ENCODE measurements at regions not wholly inside any gene's neighbourhood (a gene's known extent, or its start where the extent isn't known, plus 50 kb on each side); places are given as distances from the start of the nearest gene placed in this dataset.

DNA sequence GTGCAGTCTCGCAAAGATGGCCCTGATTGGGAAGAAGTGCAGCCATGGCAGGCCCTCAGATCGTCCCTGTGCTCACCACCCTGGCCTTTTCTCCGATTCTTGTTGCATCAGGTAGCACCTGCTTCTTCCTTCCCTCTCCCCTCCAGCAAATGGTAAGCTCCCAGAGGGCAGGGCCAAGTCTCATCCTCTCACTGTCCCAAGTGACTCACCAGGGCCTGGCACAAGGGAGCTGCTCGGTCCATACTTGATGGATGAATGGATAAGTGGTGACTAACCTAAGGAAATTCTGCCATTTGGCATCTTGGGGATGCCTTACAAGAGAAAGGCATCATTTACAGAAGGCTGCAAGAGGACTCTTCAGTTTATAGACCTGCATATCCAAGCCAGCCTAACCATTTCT lies 84.9 kb downstream of the ZIC5 start:
- no peak overlapping the region for H3K4me2 ChIP-seq (ENCODE audit: low read length)
- H3K27me3 ChIP-seq (ENCODE audit: control insufficient read depth, insufficient read depth, low read length) = peaks cover 44% of the 10 kb centered on the region
- no peaks in the 10 kb centered on the region for H3K9me3 ChIP-seq (replicated peaks; ENCODE audit: low read length)
- no peaks in the 10 kb centered on the region for H3K36me3 ChIP-seq (ENCODE audit: insufficient read depth, low read length)
- no peaks in the 10 kb centered on the region for H3K4me1 ChIP-seq (ENCODE audit: control insufficient read depth, insufficient read depth, low read length)
- no peak overlapping the region for H3K4me3 ChIP-seq (ENCODE audit: low read length)
- H3K9ac ChIP-seq (ENCODE audit: low read depth, low read length) = no peak overlapping the region

DNA sequence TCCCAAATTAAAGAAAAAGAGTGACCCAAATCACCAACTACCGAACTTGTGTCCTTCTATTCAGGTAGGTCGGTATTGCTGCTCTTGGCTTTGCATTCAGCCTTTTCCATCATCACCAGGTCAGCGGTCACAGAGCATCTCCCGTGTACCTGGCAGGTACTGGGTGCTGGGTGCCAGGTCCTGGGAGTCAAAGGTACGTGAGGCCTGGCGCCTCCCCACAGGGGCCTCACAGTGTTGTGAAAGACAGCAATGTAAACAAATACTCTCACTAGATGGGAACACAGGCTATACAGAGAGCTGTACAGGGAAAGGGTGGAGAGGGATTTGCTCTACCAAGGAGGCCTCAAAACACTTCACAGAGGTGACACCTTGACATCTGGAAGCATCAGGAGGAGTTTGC lies 86.7 kb downstream of the ZIC5 start:
- Histone ChIP-seq H3K27me3 (ENCODE audit: control insufficient read depth, insufficient read depth, low read length) (peaks cover 41% of the 10 kb centered on the region), H3K36me3 (ENCODE audit: insufficient read depth, low read length) (no peaks in the 10 kb centered on the region), H3K4me3 (ENCODE audit: low read length) (no peak overlapping the region), H3K9me3 (replicated peaks; ENCODE audit: low read length) (no peaks in the 10 kb centered on the region), H3K9ac (ENCODE audit: low read depth, low read length) (no peak overlapping the region), H3K4me2 (ENCODE audit: low read length) (no peak overlapping the region), H3K4me1 (ENCODE audit: control insufficient read depth, insufficient read depth, low read length) (no peaks in the 10 kb centered on the region)

DNA sequence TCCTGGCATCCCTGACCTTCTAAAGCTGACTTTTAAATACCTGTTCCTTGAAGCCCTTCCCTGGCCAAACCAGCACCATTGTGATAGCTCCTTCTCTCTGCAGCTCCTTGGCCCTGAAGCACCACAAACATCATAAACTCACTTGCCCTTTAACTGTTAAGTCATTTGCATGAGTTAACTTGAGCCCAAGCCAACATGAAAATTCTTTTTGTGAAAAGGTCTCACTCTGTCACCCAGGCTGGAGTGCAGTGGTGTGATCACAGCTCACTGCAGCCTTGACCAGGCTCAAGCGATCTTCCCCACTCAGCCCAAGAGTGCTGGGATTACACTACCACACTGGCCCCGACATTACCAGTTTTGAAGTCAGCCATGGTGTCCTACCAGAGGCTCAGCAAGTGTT lies 87.8 kb downstream of the ZIC5 start:
- H3K36me3 ChIP-seq (ENCODE audit: insufficient read depth, low read length) = no peaks in the 10 kb centered on the region
- no peak overlapping the region for H3K9ac ChIP-seq (ENCODE audit: low read depth, low read length)
- no peaks in the 10 kb centered on the region for H3K9me3 ChIP-seq (replicated peaks; ENCODE audit: low read length)
- H3K4me2 ChIP-seq (ENCODE audit: low read length) = no peak overlapping the region
- H3K27me3 ChIP-seq (ENCODE audit: control insufficient read depth, insufficient read depth, low read length) = peaks cover 36% of the 10 kb centered on the region
- H3K4me1 ChIP-seq (ENCODE audit: control insufficient read depth, insufficient read depth, low read length) = no peaks in the 10 kb centered on the region
- H3K4me3 ChIP-seq (ENCODE audit: low read length) = no peak overlapping the region

DNA sequence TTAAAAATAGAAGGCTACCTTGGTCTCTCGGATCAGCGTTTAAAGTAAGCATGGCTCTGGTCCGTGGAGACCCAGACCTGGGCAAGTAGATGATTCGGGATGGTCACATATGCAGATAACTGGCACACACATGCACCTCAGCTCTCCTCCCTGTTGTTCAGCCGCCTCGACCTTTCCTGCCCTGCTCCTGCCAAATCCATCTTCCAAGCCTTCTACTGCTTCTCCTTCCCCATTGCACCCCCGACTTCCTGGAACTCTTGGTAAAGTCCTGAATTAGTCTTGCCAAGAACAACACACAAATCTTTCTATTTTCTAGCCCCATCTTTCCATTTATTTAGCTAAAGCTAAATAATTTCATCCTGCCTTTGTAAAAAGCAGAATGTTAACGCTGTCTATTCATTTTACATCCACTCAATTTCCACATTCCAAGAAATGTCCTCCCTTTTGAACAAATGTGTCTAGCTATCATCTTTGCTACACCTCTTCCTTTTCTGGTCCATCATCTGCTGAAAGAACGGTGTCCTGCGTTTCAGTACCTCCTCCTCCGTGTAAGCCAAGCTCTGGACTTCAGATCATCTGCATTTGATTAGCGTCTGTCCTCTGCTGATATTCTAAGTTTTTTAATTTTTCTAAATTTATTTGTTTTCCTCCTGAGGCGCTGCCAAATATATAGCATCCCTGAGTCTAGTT lies 92.5 kb downstream of the ZIC5 start:
- Histone ChIP-seq H3K4me3 (ENCODE audit: low read length) (no peak overlapping the region), H3K9ac (ENCODE audit: low read depth, low read length) (no peak overlapping the region), H3K36me3 (ENCODE audit: insufficient read depth, low read length) (no peaks in the 10 kb centered on the region), H3K27me3 (ENCODE audit: control insufficient read depth, insufficient read depth, low read length) (peaks cover 18% of the 10 kb centered on the region), H3K9me3 (replicated peaks; ENCODE audit: low read length) (no peaks in the 10 kb centered on the region), H3K4me1 (ENCODE audit: control insufficient read depth, insufficient read depth, low read length) (no peaks in the 10 kb centered on the region), H3K4me2 (ENCODE audit: low read length) (no peak overlapping the region)

DNA sequence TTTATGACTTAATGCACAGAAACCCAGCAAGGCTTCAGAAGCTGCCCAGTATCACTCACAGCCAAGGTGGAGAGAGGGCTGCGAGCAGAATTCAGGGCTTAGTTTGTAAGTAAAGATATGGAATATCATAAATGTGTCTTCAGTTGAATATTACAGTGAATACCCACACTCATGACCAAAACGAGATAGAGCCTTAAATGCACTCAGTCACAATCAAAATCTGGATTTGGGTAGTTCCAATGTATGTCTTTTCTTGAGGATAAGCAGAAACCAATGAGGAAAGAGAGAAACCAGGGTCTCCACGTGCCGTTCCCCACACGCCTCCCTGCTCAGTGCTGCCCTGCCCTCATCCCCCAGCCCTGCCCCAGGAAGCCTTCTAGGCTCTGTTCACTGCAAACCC lies 94.9 kb downstream of the ZIC5 start:
- Histone ChIP-seq H3K36me3 (ENCODE audit: insufficient read depth, low read length) (no peaks in the 10 kb centered on the region), H3K4me1 (ENCODE audit: control insufficient read depth, insufficient read depth, low read length) (no peaks in the 10 kb centered on the region), H3K9ac (ENCODE audit: low read depth, low read length) (no peak overlapping the region), H3K9me3 (replicated peaks; ENCODE audit: low read length) (no peaks in the 10 kb centered on the region), H3K27me3 (ENCODE audit: control insufficient read depth, insufficient read depth, low read length) (peaks cover 12% of the 10 kb centered on the region), H3K4me3 (ENCODE audit: low read length) (no peak overlapping the region), H3K4me2 (ENCODE audit: low read length) (no peak overlapping the region)

DNA sequence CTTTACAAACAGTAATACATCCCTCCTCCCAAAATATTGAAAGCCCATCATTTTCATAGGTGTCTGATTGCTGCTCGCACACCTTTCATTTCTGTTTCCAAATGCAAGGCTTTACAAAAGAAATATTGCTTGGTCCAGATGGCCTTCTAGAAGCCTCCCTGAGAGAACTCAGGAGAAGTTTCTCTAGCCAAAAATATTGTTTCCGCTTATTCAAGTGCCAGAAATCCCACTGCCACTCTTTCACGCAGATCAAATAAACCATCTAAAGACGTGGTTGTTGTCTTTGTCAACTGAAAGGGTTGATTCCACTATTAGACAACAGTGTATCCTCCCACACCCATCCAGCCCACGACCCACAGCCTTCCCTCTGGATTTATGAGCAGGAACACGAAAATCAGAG lies 96.2 kb downstream of the ZIC5 start:
- Histone ChIP-seq H3K4me3 (ENCODE audit: low read length) (no peak overlapping the region), H3K9me3 (replicated peaks; ENCODE audit: low read length) (no peaks in the 10 kb centered on the region), H3K4me1 (ENCODE audit: control insufficient read depth, insufficient read depth, low read length) (no peaks in the 10 kb centered on the region), H3K9ac (ENCODE audit: low read depth, low read length) (no peak overlapping the region), H3K27me3 (ENCODE audit: control insufficient read depth, insufficient read depth, low read length) (peaks cover 8% of the 10 kb centered on the region), H3K4me2 (ENCODE audit: low read length) (no peak overlapping the region), H3K36me3 (ENCODE audit: insufficient read depth, low read length) (no peaks in the 10 kb centered on the region)

DNA sequence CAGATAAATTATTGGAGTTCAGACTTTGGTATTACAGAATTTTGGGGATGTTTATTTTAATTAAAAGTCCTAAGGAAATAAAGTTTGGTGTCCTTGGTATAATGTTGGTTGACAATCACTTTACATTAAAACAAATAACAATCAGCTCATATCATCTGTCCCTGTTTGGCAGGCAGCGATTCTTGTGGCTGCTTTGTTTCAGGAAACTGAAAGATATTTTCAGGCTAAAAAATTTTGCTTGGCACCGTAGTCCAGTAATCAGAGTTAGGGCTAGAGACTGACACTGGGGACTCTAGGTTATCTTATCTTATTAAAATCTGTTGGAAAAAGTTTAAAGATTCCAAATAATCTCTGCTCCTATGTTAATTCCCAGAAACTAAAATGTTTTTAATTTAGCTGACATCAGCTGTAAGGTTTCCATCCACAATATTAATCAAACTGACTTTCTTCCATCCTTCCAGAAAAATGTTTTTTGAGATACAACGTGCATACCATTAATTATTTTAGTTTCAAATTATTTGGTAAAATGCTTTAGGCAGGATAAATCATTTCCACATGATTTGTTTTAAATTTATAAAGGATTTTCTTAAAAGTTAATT lies 97.6 kb downstream of the ZIC5 start:
- Histone ChIP-seq H3K4me3 (ENCODE audit: low read length) (no peak overlapping the region), H3K9me3 (replicated peaks; ENCODE audit: low read length) (no peaks in the 10 kb centered on the region), H3K4me2 (ENCODE audit: low read length) (no peak overlapping the region), H3K36me3 (ENCODE audit: insufficient read depth, low read length) (no peaks in the 10 kb centered on the region), H3K4me1 (ENCODE audit: control insufficient read depth, insufficient read depth, low read length) (no peaks in the 10 kb centered on the region), H3K27me3 (ENCODE audit: control insufficient read depth, insufficient read depth, low read length) (peaks cover 6% of the 10 kb centered on the region), H3K9ac (ENCODE audit: low read depth, low read length) (no peak overlapping the region)

DNA sequence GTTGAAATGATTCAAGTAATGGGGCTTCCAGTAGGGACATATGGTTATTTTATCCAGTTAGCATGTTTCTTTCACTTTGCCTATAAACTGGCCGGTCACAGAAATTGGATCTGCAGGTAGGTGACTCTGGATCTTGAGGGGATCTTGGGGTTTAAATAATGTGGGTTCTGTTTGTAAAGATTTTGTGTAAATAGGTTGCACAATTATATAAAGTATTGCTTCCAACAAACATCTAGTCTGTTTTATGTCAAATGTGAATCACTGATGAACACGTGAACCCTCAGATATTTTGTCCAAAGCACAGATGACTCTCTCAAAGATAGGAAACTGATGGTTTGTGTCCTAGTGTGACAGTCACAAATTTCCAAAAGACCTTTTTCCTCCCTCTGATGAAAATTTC lies 98.4 kb downstream of the ZIC5 start:
- H3K9me3 ChIP-seq (replicated peaks; ENCODE audit: low read length) = no peaks in the 10 kb centered on the region
- H3K4me1 ChIP-seq (ENCODE audit: control insufficient read depth, insufficient read depth, low read length) = no peaks in the 10 kb centered on the region
- H3K36me3 ChIP-seq (ENCODE audit: insufficient read depth, low read length) = no peaks in the 10 kb centered on the region
- peaks cover 4% of the 10 kb centered on the region for H3K27me3 ChIP-seq (ENCODE audit: control insufficient read depth, insufficient read depth, low read length)
- H3K4me3 ChIP-seq (ENCODE audit: low read length) = no peak overlapping the region
- no peak overlapping the region for H3K4me2 ChIP-seq (ENCODE audit: low read length)
- no peak overlapping the region for H3K9ac ChIP-seq (ENCODE audit: low read depth, low read length)

DNA sequence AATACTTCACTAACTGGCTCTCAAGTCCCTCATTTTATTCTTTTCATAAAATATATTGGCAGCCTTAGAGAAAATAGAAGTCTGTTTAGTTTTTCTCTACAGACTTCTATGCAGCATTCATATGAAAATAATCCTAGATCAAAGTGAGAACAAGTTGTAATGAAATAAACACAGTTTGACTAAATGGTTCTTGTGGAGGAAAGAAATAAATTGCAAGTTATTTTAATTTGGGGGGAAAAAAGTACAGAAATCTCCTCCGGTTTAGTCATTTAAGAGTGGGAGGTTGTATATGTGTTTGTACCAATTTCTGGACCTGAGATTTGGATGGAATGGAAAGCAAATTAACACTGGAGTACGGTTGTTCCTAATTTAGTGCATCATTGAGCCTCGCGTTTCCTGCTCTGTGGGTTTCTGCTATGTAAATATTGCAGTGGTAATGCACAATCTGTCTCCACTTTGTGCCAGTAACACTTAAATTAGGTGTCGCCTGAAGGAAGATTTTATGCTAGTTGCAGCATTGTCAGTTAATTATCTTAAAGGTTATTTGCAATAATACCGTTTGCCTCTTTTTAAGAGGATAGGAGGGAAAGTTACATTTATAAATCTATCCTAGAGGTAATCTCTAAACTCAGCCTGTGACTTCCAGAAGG lies 100.2 kb downstream of the ZIC5 start:
- H3K27me3 ChIP-seq (ENCODE audit: control insufficient read depth, insufficient read depth, low read length) = peaks cover 7% of the 10 kb centered on the region
- no peak overlapping the region for H3K4me2 ChIP-seq (ENCODE audit: low read length)
- no peaks in the 10 kb centered on the region for H3K36me3 ChIP-seq (ENCODE audit: insufficient read depth, low read length)
- no peaks in the 10 kb centered on the region for H3K4me1 ChIP-seq (ENCODE audit: control insufficient read depth, insufficient read depth, low read length)
- H3K4me3 ChIP-seq (ENCODE audit: low read length) = no peak overlapping the region
- no peaks in the 10 kb centered on the region for H3K9me3 ChIP-seq (replicated peaks; ENCODE audit: low read length)
- no peak overlapping the region for H3K9ac ChIP-seq (ENCODE audit: low read depth, low read length)

DNA sequence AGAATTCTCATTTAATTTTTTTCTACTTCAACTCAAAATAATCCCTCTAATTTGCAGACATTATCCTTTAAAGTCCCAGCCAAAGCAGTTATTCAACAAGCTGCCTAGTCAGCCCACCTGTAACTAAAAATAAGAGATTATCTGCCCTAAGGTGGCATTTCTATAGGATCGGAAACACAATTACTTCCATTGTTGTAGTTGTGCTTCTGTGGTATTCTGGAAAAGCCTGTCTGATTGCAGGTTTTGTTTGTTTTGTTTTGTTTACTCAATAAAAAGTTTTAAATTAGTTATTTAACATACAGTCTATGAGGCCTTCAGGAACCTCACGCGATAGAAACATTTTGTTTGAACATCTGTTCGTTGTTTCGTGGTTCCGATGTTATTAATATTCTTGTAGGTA lies 101.0 kb downstream of the ZIC5 start:
- peaks cover 7% of the 10 kb centered on the region for H3K27me3 ChIP-seq (ENCODE audit: control insufficient read depth, insufficient read depth, low read length)
- no peaks in the 10 kb centered on the region for H3K9me3 ChIP-seq (replicated peaks; ENCODE audit: low read length)
- H3K9ac ChIP-seq (ENCODE audit: low read depth, low read length) = no peak overlapping the region
- H3K4me3 ChIP-seq (ENCODE audit: low read length) = no peak overlapping the region
- H3K36me3 ChIP-seq (ENCODE audit: insufficient read depth, low read length) = no peaks in the 10 kb centered on the region
- H3K4me2 ChIP-seq (ENCODE audit: low read length) = no peak overlapping the region
- no peaks in the 10 kb centered on the region for H3K4me1 ChIP-seq (ENCODE audit: control insufficient read depth, insufficient read depth, low read length)

DNA sequence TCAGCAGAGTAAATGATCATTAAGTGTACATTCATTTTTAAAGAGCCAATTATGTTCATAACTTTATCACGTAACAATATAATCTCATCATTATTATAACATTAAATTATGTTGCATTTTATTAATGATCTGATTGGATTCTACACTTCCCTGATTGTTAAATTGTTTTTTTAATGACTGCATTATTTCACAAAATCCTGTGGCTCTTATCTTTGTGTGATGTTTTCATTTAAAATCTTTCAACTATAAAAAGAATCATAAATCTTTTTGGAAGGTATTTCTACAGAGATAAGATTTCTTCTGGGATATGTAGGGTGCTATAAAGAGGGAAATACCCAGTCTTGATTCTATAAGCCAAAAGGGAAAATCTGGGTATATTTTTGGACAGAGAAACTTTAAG lies 101.7 kb downstream of the ZIC5 start:
- Histone ChIP-seq H3K36me3 (ENCODE audit: insufficient read depth, low read length) (no peaks in the 10 kb centered on the region), H3K4me3 (ENCODE audit: low read length) (no peak overlapping the region), H3K9me3 (replicated peaks; ENCODE audit: low read length) (no peaks in the 10 kb centered on the region)

DNA sequence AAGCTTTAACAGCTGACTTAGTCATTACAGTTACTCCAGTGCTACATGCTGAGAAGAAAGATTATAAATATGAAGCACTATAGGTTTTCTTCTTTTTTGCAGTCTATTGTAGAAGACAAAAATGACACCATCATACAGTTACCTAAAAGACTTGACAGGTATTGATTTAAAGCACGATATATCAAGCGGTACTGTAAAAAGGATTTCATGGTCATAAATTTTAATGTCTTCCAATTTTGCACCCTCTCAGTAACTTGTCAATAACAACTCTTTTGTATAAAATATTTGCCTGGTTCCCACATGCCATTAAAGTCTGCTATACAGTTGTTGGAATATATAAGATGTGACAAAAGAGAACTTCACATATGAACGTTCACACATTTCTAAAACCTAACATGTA lies 102.8 kb downstream of the ZIC5 start:
- Histone ChIP-seq H3K9ac (ENCODE audit: low read depth, low read length) (no peak overlapping the region), H3K9me3 (replicated peaks; ENCODE audit: low read length) (no peaks in the 10 kb centered on the region), H3K4me1 (ENCODE audit: control insufficient read depth, insufficient read depth, low read length) (no peaks in the 10 kb centered on the region), H3K4me3 (ENCODE audit: low read length) (no peak overlapping the region), H3K27me3 (ENCODE audit: control insufficient read depth, insufficient read depth, low read length) (peaks cover 7% of the 10 kb centered on the region), H3K36me3 (ENCODE audit: insufficient read depth, low read length) (no peaks in the 10 kb centered on the region), H3K4me2 (ENCODE audit: low read length) (no peak overlapping the region)

More for the DNA sequence above, 101.7 kb downstream of the ZIC5 start:
- Histone ChIP-seq H3K9ac (ENCODE audit: low read depth, low read length) (no peak overlapping the region), H3K27me3 (ENCODE audit: control insufficient read depth, insufficient read depth, low read length) (peaks cover 7% of the 10 kb centered on the region), H3K4me2 (ENCODE audit: low read length) (no peak overlapping the region), H3K4me1 (ENCODE audit: control insufficient read depth, insufficient read depth, low read length) (no peaks in the 10 kb centered on the region)

All from skeletal muscle satellite cell (primary cell).